ENCODE measurements at regions not wholly inside any gene's neighbourhood (a gene's known extent, or its start where the extent isn't known, plus 50 kb on each side); places are given as distances from the start of the nearest gene placed in this dataset.

- DNase-seq, result peak; percentile 86 to 90
Observed at GRCh38 chr10:64209561-64209960, 688.4 kb downstream of the REEP3 start.

- DNase-seq, result no peak
Observed at GRCh38 chr10:64210211-64210610, 689.0 kb downstream of the REEP3 start.

GRCh38 chr10:64211466-64211865, 690.3 kb downstream of the REEP3 start:
- DNase-seq, result peak in 1 of 2 donors; percentile 38

GRCh38 chr10:64215088-64215487, 693.9 kb downstream of the REEP3 start:
- no peak for DNase-seq

GRCh38 chr10:64219271-64220025, 698.2 kb downstream of the REEP3 start:
- no peak for DNase-seq

GRCh38 chr10:64234489-64234888, 713.3 kb downstream of the REEP3 start:
- no peak for DNase-seq

GRCh38 chr10:64257704-64258103, 736.5 kb downstream of the REEP3 start:
- DNase-seq, result no peak

GRCh38 chr10:64261092-64261491, 739.9 kb downstream of the REEP3 start:
- no peak for DNase-seq

GRCh38 chr10:64261676-64262075, 740.5 kb downstream of the REEP3 start:
- DNase-seq, result no peak

- no peak for DNase-seq
Observed at GRCh38 chr10:64265961-64266360, 744.8 kb downstream of the REEP3 start.

GRCh38 chr10:64271508-64271907, 750.3 kb downstream of the REEP3 start:
- DNase-seq, result no peak

GRCh38 chr10:64271983-64272382, 750.8 kb downstream of the REEP3 start:
- DNase-seq, result no peak

- DNase-seq, result no peak
Observed at GRCh38 chr10:64275001-64275400, 753.8 kb downstream of the REEP3 start.

- no peak for DNase-seq
Observed at GRCh38 chr10:64275774-64276173, 754.6 kb downstream of the REEP3 start.

GRCh38 chr10:64277536-64277935, 756.3 kb downstream of the REEP3 start:
- no peak for DNase-seq

- DNase-seq, result no peak
Observed at GRCh38 chr10:64283621-64284020, 762.4 kb downstream of the REEP3 start.

- no peak for DNase-seq
Observed at GRCh38 chr10:64286533-64286932, 765.3 kb downstream of the REEP3 start.

GRCh38 chr10:64288404-64288803, 767.2 kb downstream of the REEP3 start:
- DNase-seq, result no peak

- DNase-seq, result no peak
Observed at GRCh38 chr10:64303566-64303965, 782.4 kb downstream of the REEP3 start.

- DNase-seq, result no peak
Observed at GRCh38 chr10:64306729-64307327, 785.6 kb downstream of the REEP3 start.

- peak in 1 of 2 donors; percentile 11 for DNase-seq
Observed at GRCh38 chr10:64312876-64313275, 791.7 kb downstream of the REEP3 start.

GRCh38 chr10:64313967-64314366, 792.8 kb downstream of the REEP3 start:
- no peak for DNase-seq

GRCh38 chr10:64316416-64316815, 795.2 kb downstream of the REEP3 start:
- no peak for DNase-seq

- DNase-seq, result no peak
Observed at GRCh38 chr10:64316833-64317232, 795.6 kb downstream of the REEP3 start.

All from right lung (tissue), 2 donors.